ENCODE measurements at regions not wholly inside any gene's neighbourhood (a gene's known extent, or its start where the extent isn't known, plus 50 kb on each side); places are given as distances from the start of the nearest gene placed in this dataset.

DNA sequence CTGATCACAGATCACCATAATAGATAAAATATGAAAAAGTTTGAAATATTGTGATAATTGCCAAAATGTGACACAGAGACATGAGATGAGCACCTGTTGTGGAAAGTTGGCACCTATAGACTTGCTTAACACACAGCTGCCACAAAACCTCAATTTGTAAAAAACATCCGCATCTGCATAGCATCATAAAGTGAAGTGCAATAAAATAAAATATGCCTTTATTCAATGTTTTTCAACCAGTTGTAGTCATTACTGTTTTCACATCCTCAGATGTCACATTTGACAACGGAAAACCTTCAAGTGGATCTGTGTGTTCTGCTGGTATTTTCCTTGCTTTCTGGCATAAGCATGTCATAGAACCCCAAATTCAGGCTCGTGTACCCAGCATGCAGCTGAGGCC is 50.2 kb upstream of the IFNGR1 start:
- ATAC-seq (ENCODE audit: insufficient read depth, low read depth): no peak
- H3K9ac ChIP-seq (ENCODE audit: low read depth, low read length): no peak overlapping the region
- H3K27me3 ChIP-seq (ENCODE audit: insufficient read depth, low read length, poor library complexity): no peaks in the 10 kb centered on the region
- TF ChIP-seq, protein P1, sequence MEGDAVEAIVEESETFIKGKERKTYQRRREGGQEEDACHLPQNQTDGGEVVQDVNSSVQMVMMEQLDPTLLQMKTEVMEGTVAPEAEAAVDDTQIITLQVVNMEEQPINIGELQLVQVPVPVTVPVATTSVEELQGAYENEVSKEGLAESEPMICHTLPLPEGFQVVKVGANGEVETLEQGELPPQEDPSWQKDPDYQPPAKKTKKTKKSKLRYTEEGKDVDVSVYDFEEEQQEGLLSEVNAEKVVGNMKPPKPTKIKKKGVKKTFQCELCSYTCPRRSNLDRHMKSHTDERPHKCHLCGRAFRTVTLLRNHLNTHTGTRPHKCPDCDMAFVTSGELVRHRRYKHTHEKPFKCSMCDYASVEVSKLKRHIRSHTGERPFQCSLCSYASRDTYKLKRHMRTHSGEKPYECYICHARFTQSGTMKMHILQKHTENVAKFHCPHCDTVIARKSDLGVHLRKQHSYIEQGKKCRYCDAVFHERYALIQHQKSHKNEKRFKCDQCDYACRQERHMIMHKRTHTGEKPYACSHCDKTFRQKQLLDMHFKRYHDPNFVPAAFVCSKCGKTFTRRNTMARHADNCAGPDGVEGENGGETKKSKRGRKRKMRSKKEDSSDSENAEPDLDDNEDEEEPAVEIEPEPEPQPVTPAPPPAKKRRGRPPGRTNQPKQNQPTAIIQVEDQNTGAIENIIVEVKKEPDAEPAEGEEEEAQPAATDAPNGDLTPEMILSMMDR (IDR thresholded peaks at IDR 0.05; ENCODE audit: borderline replicate concordance, extremely low read depth, low read length, poor library complexity, severe bottlenecking): no peak
- no peak for TF ChIP-seq EZH2 (IDR thresholded peaks at IDR 0.05; ENCODE audit: borderline replicate concordance, low read depth, low read length, severe bottlenecking)
- H3K4me2 ChIP-seq (ENCODE audit: insufficient read depth, low read length): no peak overlapping the region
- no peak overlapping the region for H3K27ac ChIP-seq (ENCODE audit: low read length)
- no peaks in the 10 kb centered on the region for H3K4me1 ChIP-seq (ENCODE audit: insufficient read depth, low read length)
- no peak overlapping the region for H2AFZ ChIP-seq (ENCODE audit: low read depth, low read length)
- H3K9me3 ChIP-seq (ENCODE audit: insufficient read depth, low read length, severe bottlenecking): no peaks in the 10 kb centered on the region
- no peaks in the 10 kb centered on the region for H3K36me3 ChIP-seq (ENCODE audit: insufficient read depth, low read length)
- H3K4me3 ChIP-seq (ENCODE audit: low read depth in 1 of 2, low read length in 2 of 2): no peak overlapping the region
- H3K79me2 ChIP-seq (ENCODE audit: insufficient read depth, low read length): no peaks in the 10 kb centered on the region
- no peaks in the 10 kb centered on the region for H4K20me1 ChIP-seq (ENCODE audit: insufficient read depth, low read length)
- no peak for DNase-seq

All from DND-41 (cell line).